ENCODE measurements at regions not wholly inside any gene's neighbourhood (a gene's known extent, or its start where the extent isn't known, plus 50 kb on each side); places are given as distances from the start of the nearest gene placed in this dataset.

- TF ChIP-seq ESRRA (IDR thresholded peaks at IDR 0.05; ENCODE audit: low read length) (no peak), ZBED1 (IDR thresholded peaks at IDR 0.05; ENCODE audit: borderline replicate concordance) (no peak), TARDBP (IDR thresholded peaks at IDR 0.05; ENCODE audit: borderline replicate concordance) (no peak), POLR2AphosphoS5 (IDR thresholded peaks at IDR 0.05; ENCODE audit: low read length) (no peak), NFYA (IDR thresholded peaks at IDR 0.05; ENCODE audit: borderline replicate concordance, low read depth, low read length) (no peak), NBN (IDR thresholded peaks at IDR 0.05) (no peak), MLLT1 (IDR thresholded peaks at IDR 0.05) (no peak), SREBF1 (IDR thresholded peaks at IDR 0.05; ENCODE audit: low read length) (no peak), EZH2 (IDR thresholded peaks at IDR 0.05; ENCODE audit: borderline replicate concordance, control insufficient read depth, low read depth, low read length) (no peak), ZNF274 (IDR thresholded peaks at IDR 0.05; ENCODE audit: insufficient read depth, insufficient read length) (no peak), PAX8 (IDR thresholded peaks at IDR 0.05) (no peak), CTCF (IDR thresholded peaks at IDR 0.05 in 2 of 3, conservative IDR thresholded peaks at IDR 0.05 in 1 of 3; ENCODE audit: control insufficient read depth in 2 of 3, extremely low read depth in 1 of 3, insufficient read depth in 1 of 3, low read depth in 3 of 3, low read length in 3 of 3) (no peak), ZNF24 (IDR thresholded peaks at IDR 0.05) (no peak)
Observed at GRCh38 chr5:92429646-92430045, 1046.5 kb upstream of the ARRDC3 start.

All from GM12878 (cell line).